ENCODE measurements at regions not wholly inside any gene's neighbourhood (a gene's known extent, or its start where the extent isn't known, plus 50 kb on each side); places are given as distances from the start of the nearest gene placed in this dataset.

- Histone ChIP-seq H3K4me3 (ENCODE audit: low read depth in 1 of 3, low read length in 3 of 3) (no peak overlapping the region), H3K27ac (ENCODE audit: low read depth in 1 of 2, low read length in 2 of 2) (no peak overlapping the region), H3K27me3 (ENCODE audit: control insufficient read depth in 4 of 4, insufficient read depth in 4 of 4, low read length in 3 of 4) (no peaks in the 10 kb centered on the region), H3K9me3 (ENCODE audit: control insufficient read depth in 4 of 4, low read length in 3 of 4) (no peaks in the 10 kb centered on the region), H3K36me3 (ENCODE audit: control insufficient read depth in 4 of 4, insufficient read depth in 3 of 4, low read depth in 1 of 4, low read length in 3 of 4) (no peaks in the 10 kb centered on the region), H3K9ac (ENCODE audit: low read depth in 1 of 2, low read length in 2 of 2) (no peak overlapping the region), H3K4me1 (ENCODE audit: control insufficient read depth in 4 of 4, insufficient read depth in 4 of 4, low read length in 3 of 4) (peaks cover 0 to 4% (median 0%) of the 10 kb centered on the region in 4 donors)
- DNase-seq (ENCODE audit: low spot score): no peak
- TF ChIP-seq NR2F2 (IDR thresholded peaks at IDR 0.05): no peak
- peak; percentile 14 for TF ChIP-seq YY1 (IDR thresholded peaks at IDR 0.05)
- peak in 1 of 2 donors; percentile 11 for TF ChIP-seq RXRA (IDR thresholded peaks at IDR 0.05)
- TF ChIP-seq MAX (IDR thresholded peaks at IDR 0.05): no peak
- TF ChIP-seq HNF4A (conservative IDR thresholded peaks at IDR 0.05): peak in 1 of 2 donors; percentile 22
- no peak for TF ChIP-seq GABPA (IDR thresholded peaks at IDR 0.05 in 1 of 2, conservative IDR thresholded peaks at IDR 0.05 in 1 of 2)
- TF ChIP-seq JUND (IDR thresholded peaks at IDR 0.05): no peak
- TF ChIP-seq ATF3 (IDR thresholded peaks at IDR 0.05): no peak
- TF ChIP-seq FOXA2 (IDR thresholded peaks at IDR 0.05): no peak
- TF ChIP-seq ZBTB33 (IDR thresholded peaks at IDR 0.05): no peak
- no peak for TF ChIP-seq EGR1 (IDR thresholded peaks at IDR 0.05; ENCODE audit: low read depth in 2 of 2)
- no peak for TF ChIP-seq REST (IDR thresholded peaks at IDR 0.05)
- 57% methylated on average over 3 of the region's 3 CpGs for WGBS
Measured at GRCh38 chr1:88579598-88579997, 104.5 kb upstream of the PKN2 start.

- Histone ChIP-seq H3K27ac (ENCODE audit: low read depth in 1 of 2, low read length in 2 of 2) (no peak overlapping the region), H3K4me3 (ENCODE audit: low read depth in 1 of 3, low read length in 3 of 3) (no peak overlapping the region), H3K9me3 (ENCODE audit: control insufficient read depth in 4 of 4, low read length in 3 of 4) (no peaks in the 10 kb centered on the region), H3K27me3 (ENCODE audit: control insufficient read depth in 4 of 4, insufficient read depth in 4 of 4, low read length in 3 of 4) (no peaks in the 10 kb centered on the region), H3K36me3 (ENCODE audit: control insufficient read depth in 4 of 4, insufficient read depth in 3 of 4, low read depth in 1 of 4, low read length in 3 of 4) (no peaks in the 10 kb centered on the region), H3K9ac (ENCODE audit: low read depth in 1 of 2, low read length in 2 of 2) (no peak overlapping the region), H3K4me1 (ENCODE audit: control insufficient read depth in 4 of 4, insufficient read depth in 4 of 4, low read length in 3 of 4) (peaks cover 0 to 4% (median 0%) of the 10 kb centered on the region in 4 donors)
- no peak for DNase-seq (ENCODE audit: low spot score)
- 63% methylated on average over 2 of the region's 2 CpGs for whole genome bisulfite sequencing
- no peak for TF ChIP-seq CTCF (IDR thresholded peaks at IDR 0.05; ENCODE audit: low read depth, low read length, missing input control)
- TF ChIP-seq JUND (IDR thresholded peaks at IDR 0.05): no peak
- TF ChIP-seq YY1 (IDR thresholded peaks at IDR 0.05): no peak
- no peak for TF ChIP-seq GABPA (IDR thresholded peaks at IDR 0.05 in 1 of 2, conservative IDR thresholded peaks at IDR 0.05 in 1 of 2)
- no peak for TF ChIP-seq EGR1 (IDR thresholded peaks at IDR 0.05; ENCODE audit: low read depth in 2 of 2)
- no peak for TF ChIP-seq FOXA1 (IDR thresholded peaks at IDR 0.05)
- TF ChIP-seq RAD21 (IDR thresholded peaks at IDR 0.05): no peak
- no peak for TF ChIP-seq ZBTB33 (IDR thresholded peaks at IDR 0.05)
- no peak for TF ChIP-seq HNF4G (IDR thresholded peaks at IDR 0.05)
- no peak for TF ChIP-seq NR2F2 (IDR thresholded peaks at IDR 0.05)
- TF ChIP-seq FOXA2 (IDR thresholded peaks at IDR 0.05): no peak
- TF ChIP-seq HNF4A (conservative IDR thresholded peaks at IDR 0.05): no peak
- no peak for TF ChIP-seq SP1 (IDR thresholded peaks at IDR 0.05)
- no peak for TF ChIP-seq MAX (IDR thresholded peaks at IDR 0.05)
- TF ChIP-seq RXRA (IDR thresholded peaks at IDR 0.05): no peak
- TF ChIP-seq ATF3 (IDR thresholded peaks at IDR 0.05): no peak
Measured at GRCh38 chr1:88581703-88582102, 102.4 kb upstream of the PKN2 start.
